ENCODE measurements at regions not wholly inside any gene's neighbourhood (a gene's known extent, or its start where the extent isn't known, plus 50 kb on each side); places are given as distances from the start of the nearest gene placed in this dataset.
"Not testable (repeated sequence)": the region's sequence is repeated elsewhere in the genome, so short reads cannot be mapped to it uniquely, and the experiment has no call there.

- H3K4me3 ChIP-seq (ENCODE audit: low read depth, low read length) = no peak overlapping the region
Measured at GRCh38 chr2:64867253-64867996, 121.8 kb upstream of the SLC1A4 start.

DNA sequence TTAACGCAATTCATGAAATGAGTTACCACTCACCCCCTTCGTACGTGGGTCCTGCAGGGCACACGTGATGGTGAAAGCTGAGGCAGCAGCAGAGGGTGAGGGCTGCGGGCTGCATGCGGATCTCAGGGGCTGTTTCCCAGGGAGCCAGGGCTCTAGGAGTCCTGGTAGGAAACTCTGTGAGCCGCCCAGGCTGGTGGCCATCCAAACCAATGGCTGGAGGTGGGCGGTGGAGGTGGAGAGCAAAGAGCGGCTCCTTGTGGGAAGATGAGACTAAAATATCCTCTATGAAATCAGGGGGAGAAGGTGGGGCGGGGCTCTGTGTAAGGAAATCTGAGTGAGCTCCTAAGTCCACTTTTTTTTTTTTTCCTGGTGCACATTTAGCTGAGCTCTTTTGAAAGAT lies 120.1 kb upstream of the SLC1A4 start:
- no peak overlapping the region for H3K4me3 ChIP-seq (ENCODE audit: low read depth, low read length)

DNA sequence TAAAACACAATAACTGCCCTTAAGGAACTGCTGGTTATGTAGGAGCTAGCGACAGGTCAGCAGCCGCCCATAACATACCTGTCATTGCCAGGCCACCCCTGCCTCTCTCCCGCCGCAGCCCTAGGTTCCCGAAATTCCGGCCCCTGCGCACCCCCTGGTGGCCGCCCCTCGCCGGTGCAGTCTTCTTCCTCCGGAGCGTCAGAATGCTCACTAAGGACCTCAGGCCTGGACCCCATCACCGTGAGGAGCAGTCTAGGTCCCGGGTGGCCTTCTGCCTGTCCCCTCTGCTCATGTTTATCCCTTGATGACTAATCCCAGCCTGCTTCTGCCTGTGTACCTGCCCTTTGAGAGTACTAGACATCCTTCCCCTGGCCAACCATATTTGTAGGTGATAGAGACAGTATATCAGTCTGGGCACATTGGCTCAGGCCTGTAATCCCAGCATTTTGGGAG lies 115.7 kb upstream of the SLC1A4 start:
- H3K4me3 ChIP-seq (ENCODE audit: low read depth, low read length) = no peak overlapping the region

DNA sequence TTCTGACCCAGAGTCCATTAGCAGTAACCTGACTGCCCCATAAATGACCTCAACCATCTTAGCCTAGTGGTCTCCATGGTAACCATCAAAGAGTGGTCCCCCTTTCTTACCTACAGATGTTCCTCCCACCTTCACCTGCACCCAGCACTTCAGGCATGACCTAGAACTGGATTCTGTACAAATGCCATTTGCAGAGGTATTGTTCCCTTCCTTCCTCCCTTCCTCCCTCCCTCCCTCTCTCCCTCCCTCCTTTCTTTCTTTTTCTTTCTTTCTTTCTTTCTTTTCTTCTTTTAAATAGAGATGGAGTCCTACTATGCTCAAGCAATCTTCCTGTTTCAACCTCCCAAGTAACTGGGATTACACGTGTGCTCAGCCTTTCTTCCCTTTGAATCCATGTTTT lies 114.6 kb upstream of the SLC1A4 start:
- no peak overlapping the region for H3K4me3 ChIP-seq (ENCODE audit: low read depth, low read length)

DNA sequence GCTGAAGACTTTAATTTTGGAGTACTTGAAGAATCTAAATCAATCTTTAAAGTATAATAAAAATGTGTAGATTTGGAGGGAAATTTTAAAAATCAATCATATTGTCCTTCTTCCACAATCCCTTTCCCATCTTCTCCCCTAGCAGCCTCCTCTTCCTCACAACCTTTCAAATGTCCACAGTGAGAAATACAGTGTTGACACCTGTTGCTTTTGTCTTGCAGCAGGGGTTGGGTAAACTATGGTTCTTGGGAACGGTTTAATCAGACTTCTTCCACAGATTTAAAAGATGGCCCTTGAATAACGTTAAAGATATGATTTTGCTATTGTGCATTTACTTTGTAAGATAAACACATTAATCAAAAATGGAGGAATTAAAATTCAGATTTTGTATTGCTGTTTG lies 113.8 kb upstream of the SLC1A4 start:
- no peak overlapping the region for H3K4me3 ChIP-seq (ENCODE audit: low read depth, low read length)

DNA sequence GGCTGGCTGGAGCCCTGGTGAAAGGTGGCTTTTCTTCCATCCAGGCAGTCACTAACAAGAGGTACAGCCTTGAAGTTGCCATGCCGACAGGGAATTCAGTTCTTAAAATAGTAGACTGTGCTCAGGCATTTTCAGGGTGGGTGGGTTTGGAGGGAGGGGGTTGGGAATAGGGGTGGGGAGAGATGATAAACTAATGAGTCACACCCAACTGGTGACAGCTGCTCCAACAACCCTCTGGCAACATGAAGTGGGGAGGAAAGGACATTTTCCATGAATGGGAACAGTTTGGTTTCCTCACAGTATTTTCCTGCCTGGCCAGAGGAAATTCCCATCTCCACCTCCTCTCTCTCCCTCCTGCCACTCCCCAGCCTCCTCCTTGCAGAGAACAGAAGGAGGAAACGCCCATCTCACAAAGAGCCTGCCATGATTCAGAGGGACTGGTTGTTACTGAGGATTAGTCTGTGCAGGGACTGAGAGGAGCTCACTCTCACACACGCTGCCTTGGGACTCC lies 113.0 kb upstream of the SLC1A4 start:
- no peak overlapping the region for H3K4me3 ChIP-seq (ENCODE audit: low read depth, low read length)

DNA sequence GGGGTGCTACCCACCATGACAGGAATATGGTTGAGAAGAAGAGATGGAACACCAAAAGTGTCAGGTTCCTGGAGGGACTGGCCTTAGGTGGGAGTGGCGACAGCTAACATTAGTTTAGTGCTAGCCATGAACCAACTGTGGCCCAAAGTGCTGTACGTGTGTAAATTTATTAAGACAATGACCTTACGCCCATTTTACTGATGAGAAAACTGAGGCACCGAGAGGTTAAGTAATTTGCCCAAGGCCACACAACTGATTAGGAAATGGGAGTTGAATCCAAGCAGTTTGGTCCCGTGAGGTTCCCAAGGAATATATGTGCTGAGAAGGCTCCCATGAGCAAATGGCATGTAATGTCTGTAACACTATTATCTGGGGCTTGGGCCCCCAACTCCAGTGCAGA lies 109.5 kb upstream of the SLC1A4 start:
- H3K4me3 ChIP-seq (ENCODE audit: low read depth, low read length) = no peak overlapping the region

GRCh38 chr2:64880193-64880951 lies 108.8 kb upstream of the SLC1A4 start:
- no peak overlapping the region for H3K4me3 ChIP-seq (ENCODE audit: low read depth, low read length)

DNA sequence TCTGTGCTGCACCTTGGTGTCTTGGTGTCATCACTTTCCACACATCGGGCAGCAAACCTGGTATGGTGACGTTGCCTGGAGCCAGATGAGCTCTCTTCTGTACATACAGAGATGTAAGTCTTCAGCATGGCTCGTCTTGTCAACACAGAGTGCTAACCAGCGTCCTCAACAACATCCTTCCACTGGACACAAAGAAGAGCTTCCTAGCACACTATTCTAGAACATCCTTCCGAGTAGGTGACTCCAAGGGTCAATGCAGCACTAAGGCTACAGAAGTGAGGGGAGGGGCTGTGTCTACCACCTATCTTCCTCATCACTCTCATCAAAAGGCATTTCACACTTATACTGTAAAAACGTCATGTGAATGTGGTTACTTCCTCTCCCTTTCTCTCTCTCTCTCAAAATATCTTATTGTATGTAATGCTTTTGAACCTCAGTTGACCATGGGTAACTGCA lies 108.1 kb upstream of the SLC1A4 start:
- H3K4me3 ChIP-seq (ENCODE audit: low read depth, low read length) = no peak overlapping the region

DNA sequence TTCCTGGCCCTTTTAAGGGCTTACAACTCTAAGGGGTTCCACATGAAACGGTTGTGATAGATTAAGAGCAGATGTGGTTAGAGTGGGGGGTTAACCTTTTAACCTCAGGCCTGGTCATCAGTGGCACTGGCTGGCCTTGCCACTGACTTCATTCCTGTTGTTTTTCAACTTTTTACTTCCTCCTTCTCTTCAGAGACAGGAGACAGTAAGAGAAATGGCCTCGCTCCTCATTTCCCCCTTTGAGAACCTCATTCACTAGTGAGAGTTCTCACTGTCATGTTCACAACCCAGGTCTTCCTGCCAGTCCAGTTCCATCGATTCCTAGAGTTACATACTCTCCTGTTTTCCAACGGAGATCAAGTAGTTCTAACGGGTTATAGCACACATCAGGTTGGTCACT lies 101.6 kb upstream of the SLC1A4 start:
- no peak overlapping the region for H3K4me3 ChIP-seq (ENCODE audit: low read depth, low read length)

- no peak overlapping the region for H3K4me3 ChIP-seq (ENCODE audit: low read depth, low read length)
Measured at GRCh38 chr2:64888591-64889309, 100.4 kb upstream of the SLC1A4 start.

DNA sequence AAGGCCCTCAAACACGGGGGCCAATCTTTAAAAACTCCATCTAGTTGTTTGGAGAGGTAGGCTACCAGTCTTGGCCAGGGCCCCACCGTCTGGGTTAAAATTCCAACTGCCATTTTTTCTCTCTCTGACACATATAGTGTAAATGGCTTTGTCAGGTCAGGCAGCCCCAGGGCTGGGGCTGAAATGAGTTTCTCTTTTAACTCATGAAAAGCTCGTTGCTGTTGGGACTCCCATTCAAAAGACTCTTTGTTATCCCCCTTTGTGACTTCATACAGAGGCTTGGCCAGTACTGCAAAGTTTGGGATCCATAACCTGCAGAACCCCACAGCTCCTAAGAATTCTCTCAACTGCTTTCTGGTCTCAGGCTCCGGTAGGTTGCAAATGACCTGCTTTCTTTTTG lies 99.4 kb upstream of the SLC1A4 start:
- H3K4me3 ChIP-seq (ENCODE audit: low read depth, low read length) = no peak overlapping the region

DNA sequence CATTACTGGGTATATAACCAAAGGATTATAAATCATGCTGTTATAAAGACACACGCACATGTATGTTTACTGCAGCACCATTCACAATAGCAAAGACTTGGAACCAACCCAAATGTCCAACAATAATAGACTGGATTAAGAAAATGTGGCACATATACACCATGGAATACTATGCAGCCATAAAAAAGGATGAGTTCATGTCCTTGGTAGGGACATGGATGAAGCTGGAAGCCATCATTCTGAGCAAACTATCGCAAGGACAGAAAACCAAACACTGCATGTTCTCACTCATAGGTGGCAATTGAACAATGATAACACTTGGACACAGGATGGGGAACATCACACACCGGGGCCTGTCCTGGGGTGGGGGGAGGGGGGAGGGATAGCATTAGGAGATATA lies 92.6 kb upstream of the SLC1A4 start:
- H3K4me3 ChIP-seq (ENCODE audit: low read depth, low read length) = not testable (repeated sequence)

DNA sequence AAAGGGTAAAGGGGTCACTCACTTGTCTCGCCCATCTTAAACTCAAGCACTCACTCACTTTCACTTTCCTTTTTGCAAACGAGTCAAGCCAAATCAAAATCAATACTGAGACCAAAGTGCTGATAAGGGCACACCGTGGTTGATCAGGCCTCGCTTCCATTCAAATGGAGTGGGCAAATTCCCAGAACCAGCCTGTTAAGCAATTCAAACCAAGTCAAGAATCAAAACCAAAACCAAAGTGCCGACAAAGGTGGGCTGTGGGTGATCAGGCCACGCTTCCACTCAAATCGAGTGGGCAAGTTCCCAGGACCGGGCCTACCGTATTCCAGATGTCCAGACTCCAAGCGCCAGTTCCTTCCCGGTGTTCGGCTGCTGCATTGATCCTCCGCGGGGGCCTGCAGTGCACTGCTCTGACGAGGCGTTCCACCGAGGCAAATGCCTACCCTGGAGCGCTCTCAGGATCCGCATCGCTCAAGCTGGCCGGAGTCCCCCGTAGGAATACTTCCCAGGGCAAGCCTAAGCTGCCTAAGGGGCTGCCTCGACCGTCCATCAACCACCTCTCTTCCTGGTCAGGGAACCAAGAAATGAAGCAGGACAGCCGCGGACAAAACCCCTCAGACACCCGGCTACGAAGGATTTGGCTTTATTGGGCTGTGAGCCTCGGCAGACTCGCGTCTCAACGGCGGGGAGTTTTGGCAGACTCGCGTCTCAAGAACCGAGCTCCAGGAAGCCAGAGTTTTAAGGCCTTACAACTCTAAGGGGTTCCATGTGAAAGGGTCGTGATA lies 89.9 kb upstream of the SLC1A4 start:
- no peak overlapping the region for H3K4me3 ChIP-seq (ENCODE audit: low read depth, low read length)

DNA sequence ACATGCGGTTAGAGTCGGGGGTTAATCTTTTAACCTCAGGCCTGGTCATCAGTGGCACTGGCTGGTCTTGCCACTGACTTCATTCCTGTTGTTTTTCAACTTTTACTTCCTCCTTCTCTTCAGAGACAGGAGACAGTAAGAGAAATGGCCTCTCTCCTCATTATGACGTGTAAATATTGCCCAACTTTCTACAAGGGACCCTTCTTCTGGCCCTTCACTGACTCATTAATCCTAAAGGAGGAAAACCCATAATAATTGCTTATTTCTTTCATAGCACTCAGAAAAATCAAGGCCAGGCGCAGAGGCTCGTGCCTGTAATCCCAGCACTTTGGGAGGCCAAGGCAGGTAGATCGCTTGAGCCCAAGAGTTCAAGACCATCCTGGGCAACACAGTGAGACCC lies 89.3 kb upstream of the SLC1A4 start:
- H3K4me3 ChIP-seq (ENCODE audit: low read depth, low read length) = not testable (repeated sequence)

DNA sequence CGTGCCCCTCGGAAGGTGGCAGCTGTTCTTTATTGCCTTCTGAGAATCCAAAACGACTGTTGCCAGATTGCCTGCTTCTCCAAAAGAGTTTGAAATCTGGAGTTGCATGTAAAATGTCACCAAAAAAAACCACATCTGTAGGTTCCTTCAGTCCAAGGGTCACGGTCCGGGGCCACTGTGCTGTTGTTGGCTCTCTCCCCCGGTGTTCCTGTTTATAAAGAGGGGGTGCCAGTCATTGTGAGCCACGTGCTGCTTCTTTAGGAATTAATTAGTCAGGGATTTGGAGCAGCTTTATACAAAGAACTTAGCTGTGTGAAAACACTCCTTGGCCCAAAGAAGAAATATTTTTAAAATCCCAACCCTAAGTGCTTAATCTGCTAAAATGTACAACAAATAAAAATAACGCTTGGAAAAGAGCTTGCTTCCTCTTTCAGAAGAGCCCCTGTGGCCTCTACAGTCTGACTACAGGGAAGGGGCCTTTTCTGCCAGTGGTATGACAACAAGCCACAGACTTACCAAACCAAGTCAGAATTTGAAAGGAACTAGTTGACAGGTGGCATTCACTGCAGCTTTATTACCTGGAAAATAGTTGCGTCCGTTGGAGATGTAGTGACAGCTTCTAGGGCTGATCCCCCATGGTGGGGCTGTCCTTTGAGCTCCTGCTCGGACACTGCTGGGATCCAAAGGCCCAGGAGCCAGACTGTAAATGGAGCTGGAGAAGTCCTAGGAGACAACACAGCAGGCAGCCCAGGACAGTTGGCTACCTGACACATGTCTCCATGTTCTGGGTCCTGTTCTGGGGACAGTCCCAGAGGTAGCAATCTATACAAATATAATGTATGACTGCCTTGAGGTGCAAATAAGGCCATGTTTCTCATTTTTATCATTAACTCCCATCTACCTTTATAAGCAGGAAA lies 84.5 kb upstream of the SLC1A4 start:
- no peak overlapping the region for H3K4me3 ChIP-seq (ENCODE audit: low read depth, low read length)

- no peak overlapping the region for H3K4me3 ChIP-seq (ENCODE audit: low read depth, low read length)
Measured at GRCh38 chr2:64905338-64906024, 83.7 kb upstream of the SLC1A4 start.

DNA sequence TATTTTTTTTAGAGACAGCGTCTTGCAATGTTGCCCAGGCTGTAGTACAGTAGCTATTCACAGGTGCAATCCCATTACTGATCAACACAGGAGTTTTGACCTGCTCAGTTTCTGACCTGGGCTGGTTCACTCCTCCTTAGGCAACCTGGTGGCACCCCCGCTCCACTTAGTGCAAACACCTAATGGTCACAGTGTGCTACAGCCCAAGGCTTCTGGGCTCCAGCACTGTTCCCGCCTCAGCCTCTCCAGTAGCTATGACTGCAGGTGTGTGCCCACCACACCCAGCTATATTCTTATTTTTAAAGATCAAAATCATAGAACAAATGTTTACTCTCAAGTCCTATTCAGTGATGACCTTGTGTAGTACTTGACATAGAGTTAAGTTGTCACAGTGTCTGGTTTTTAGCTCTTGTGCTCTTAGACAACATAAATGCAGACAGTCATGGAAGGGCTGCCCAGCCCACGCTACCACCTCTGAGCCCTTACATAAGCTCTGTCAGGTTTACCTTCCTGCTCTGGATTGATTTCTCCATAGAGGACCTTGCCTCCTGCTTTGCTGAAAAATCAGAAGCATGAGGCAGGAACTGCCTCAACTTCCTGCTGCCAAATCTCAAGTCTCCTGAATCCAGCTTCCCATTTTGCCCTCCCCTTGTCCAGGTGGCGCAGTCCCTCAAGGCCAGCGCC lies 82.2 kb upstream of the SLC1A4 start:
- H3K4me3 ChIP-seq (ENCODE audit: low read depth, low read length) = no peak overlapping the region

GRCh38 chr2:64908406-64908805 lies 80.8 kb upstream of the SLC1A4 start:
- H3K4me3 ChIP-seq (ENCODE audit: low read depth, low read length) = no peak overlapping the region

All from iPS-11a (cell line).